T-helper 1 cell treated with Interleukin-12 subunit alpha and Interleukin-12 subunit beta and Interleukin-4 antibody, amounts not matched to agents 30 μg/mL and 1 μg/mL, for 36 hours (primary cell): ENCODE measurements at regions not wholly inside any gene's neighbourhood (a gene's known extent, or its start where the extent isn't known, plus 50 kb on each side); places are given as distances from the start of the nearest gene placed in this dataset.
A peak's percentile ranks its signal among the peaks of the same experiment; 100 is the strongest.
"Not testable (repeated sequence)": the region's sequence is repeated elsewhere in the genome, so short reads cannot be mapped to it uniquely, and the experiment has no call there.

Experiments used
- H3K27ac Mint-ChIP-seq: one replicate; pipeline ENCODE4 v1.8.0; 2021; ENCODE audit warnings: mild to moderate bottlenecking, mixed read lengths
- H3K27me3 Mint-ChIP-seq: one replicate; pipeline ENCODE4 v1.8.0; 2021; ENCODE audit warnings: low read depth, mixed read lengths
- H3K36me3 Mint-ChIP-seq: one replicate; pipeline ENCODE4 v1.8.0; 2021; ENCODE audit warnings: low read depth, mixed read lengths
- H3K4me1 Mint-ChIP-seq: one replicate; pipeline ENCODE4 v1.8.0; 2021; ENCODE audit warnings: low read depth, mixed read lengths
- H3K4me3 Mint-ChIP-seq: one replicate; pipeline ENCODE4 v1.8.0; 2021; ENCODE audit warnings: mild to moderate bottlenecking, moderate library complexity, mixed read lengths
- H3K9me3 Mint-ChIP-seq: one replicate; pipeline ENCODE4 v1.8.0; 2021; ENCODE audit warnings: mixed read lengths

- Mint-ChIP-seq H3K4me1 (no peaks in the 10 kb centered on the region), H3K4me3 (no peak overlapping the region), H3K36me3 (peaks cover 2% of the 10 kb centered on the region), H3K27me3 (peaks cover 14% of the 10 kb centered on the region), H3K9me3 (peaks cover 5% of the 10 kb centered on the region), H3K27ac (no peak overlapping the region)
These were observed 470.3 kb upstream of the JARID2 start for GRCh38 chr6:14775528-14775927.

GRCh38 chr6:14776307-14776706 is 469.6 kb upstream of the JARID2 start:
- H3K27me3 Mint-ChIP-seq = peaks cover 14% of the 10 kb centered on the region
- H3K9me3 Mint-ChIP-seq = peaks cover 5% of the 10 kb centered on the region
- H3K27ac Mint-ChIP-seq = no peak overlapping the region
- H3K4me1 Mint-ChIP-seq = no peaks in the 10 kb centered on the region
- no peak overlapping the region for H3K4me3 Mint-ChIP-seq
- H3K36me3 Mint-ChIP-seq = peaks cover 2% of the 10 kb centered on the region

GRCh38 chr6:14781772-14782525 is 463.9 kb upstream of the JARID2 start:
- Mint-ChIP-seq H3K9me3 (no peaks in the 10 kb centered on the region), H3K27me3 (no peaks in the 10 kb centered on the region), H3K27ac (no peak overlapping the region), H3K4me1 (peaks cover 13% of the 10 kb centered on the region), H3K36me3 (no peaks in the 10 kb centered on the region), H3K4me3 (no peak overlapping the region)

- H3K4me3 Mint-ChIP-seq, H3K27me3 Mint-ChIP-seq, H3K36me3 Mint-ChIP-seq, H3K9me3 Mint-ChIP-seq, H3K27ac Mint-ChIP-seq: not testable (repeated sequence)
- H3K4me1 Mint-ChIP-seq = peaks cover 13% of the 10 kb centered on the region
These were observed 462.9 kb upstream of the JARID2 start for GRCh38 chr6:14782921-14783464.

- Mint-ChIP-seq H3K4me1 (peaks cover 13% of the 10 kb centered on the region), H3K27ac (no peak overlapping the region), H3K27me3 (no peaks in the 10 kb centered on the region), H3K9me3 (no peaks in the 10 kb centered on the region), H3K36me3 (no peaks in the 10 kb centered on the region), H3K4me3 (no peak overlapping the region)
These were observed 462.3 kb upstream of the JARID2 start for GRCh38 chr6:14783594-14783993.

GRCh38 chr6:14784596-14785492 is 461.0 kb upstream of the JARID2 start:
- H3K9me3 Mint-ChIP-seq = no peaks in the 10 kb centered on the region
- peaks cover under 1% of the 10 kb centered on the region for H3K36me3 Mint-ChIP-seq
- H3K27ac Mint-ChIP-seq = peak overlapping the region; percentile 76
- peaks cover 13% of the 10 kb centered on the region for H3K4me1 Mint-ChIP-seq
- H3K4me3 Mint-ChIP-seq = peak overlapping the region; percentile 62
- no peaks in the 10 kb centered on the region for H3K27me3 Mint-ChIP-seq

- Mint-ChIP-seq H3K9me3 (no peaks in the 10 kb centered on the region), H3K36me3 (peaks cover 2% of the 10 kb centered on the region), H3K27ac (no peak overlapping the region), H3K4me1 (peaks cover 13% of the 10 kb centered on the region), H3K27me3 (no peaks in the 10 kb centered on the region), H3K4me3 (no peak overlapping the region)
These were observed 460.4 kb upstream of the JARID2 start for GRCh38 chr6:14785493-14785790.

- no peak overlapping the region for H3K4me3 Mint-ChIP-seq
- no peak overlapping the region for H3K27ac Mint-ChIP-seq
These were observed 459.9 kb upstream of the JARID2 start for GRCh38 chr6:14786008-14786407.

GRCh38 chr6:14786455-14786854 is 459.4 kb upstream of the JARID2 start:
- H3K9me3 Mint-ChIP-seq = no peaks in the 10 kb centered on the region
- peaks cover 13% of the 10 kb centered on the region for H3K4me1 Mint-ChIP-seq
- no peaks in the 10 kb centered on the region for H3K27me3 Mint-ChIP-seq
- H3K4me3 Mint-ChIP-seq = no peak overlapping the region
- no peak overlapping the region for H3K27ac Mint-ChIP-seq
- H3K36me3 Mint-ChIP-seq = peaks cover 2% of the 10 kb centered on the region

More at GRCh38 chr6:14786008-14786407, 459.9 kb upstream of the JARID2 start:
- Mint-ChIP-seq H3K27me3 (no peaks in the 10 kb centered on the region), H3K4me1 (peaks cover 13% of the 10 kb centered on the region), H3K9me3 (no peaks in the 10 kb centered on the region), H3K36me3 (peaks cover 2% of the 10 kb centered on the region)

GRCh38 chr6:14787250-14787649 is 458.6 kb upstream of the JARID2 start:
- no peaks in the 10 kb centered on the region for H3K9me3 Mint-ChIP-seq
- no peak overlapping the region for H3K27ac Mint-ChIP-seq
- H3K4me3 Mint-ChIP-seq = no peak overlapping the region
- H3K27me3 Mint-ChIP-seq = no peaks in the 10 kb centered on the region
- H3K4me1 Mint-ChIP-seq = peaks cover 12% of the 10 kb centered on the region
- H3K36me3 Mint-ChIP-seq = peaks cover 2% of the 10 kb centered on the region

GRCh38 chr6:14787677-14788076 is 458.2 kb upstream of the JARID2 start:
- Mint-ChIP-seq H3K36me3 (peaks cover 2% of the 10 kb centered on the region), H3K4me1 (peaks cover 12% of the 10 kb centered on the region), H3K27ac (no peak overlapping the region), H3K9me3 (no peaks in the 10 kb centered on the region), H3K4me3 (no peak overlapping the region), H3K27me3 (no peaks in the 10 kb centered on the region)

- Mint-ChIP-seq H3K27ac (no peak overlapping the region), H3K4me3 (no peak overlapping the region), H3K36me3 (peaks cover 2% of the 10 kb centered on the region), H3K27me3 (no peaks in the 10 kb centered on the region), H3K4me1 (peaks cover 4% of the 10 kb centered on the region), H3K9me3 (no peaks in the 10 kb centered on the region)
These were observed 455.9 kb upstream of the JARID2 start for GRCh38 chr6:14789996-14790395.

- Mint-ChIP-seq H3K9me3 (no peaks in the 10 kb centered on the region), H3K27ac (no peak overlapping the region), H3K36me3 (peaks cover 2% of the 10 kb centered on the region), H3K4me1 (peaks cover 2% of the 10 kb centered on the region), H3K4me3 (no peak overlapping the region), H3K27me3 (peaks cover 3% of the 10 kb centered on the region)
These were observed 454.9 kb upstream of the JARID2 start for GRCh38 chr6:14790976-14791375.

- Mint-ChIP-seq H3K27me3 (peaks cover 3% of the 10 kb centered on the region), H3K4me1 (peaks cover 2% of the 10 kb centered on the region), H3K36me3 (peaks cover 2% of the 10 kb centered on the region), H3K9me3 (no peaks in the 10 kb centered on the region), H3K27ac (no peak overlapping the region), H3K4me3 (no peak overlapping the region)
These were observed 454.3 kb upstream of the JARID2 start for GRCh38 chr6:14791526-14791925.
